Activated CD4-positive, alpha-beta memory T cell treated with anti-CD3 and anti-CD28 coated beads for 36 hours (primary cell): ENCODE measurements at regions not wholly inside any gene's neighbourhood (a gene's known extent, or its start where the extent isn't known, plus 50 kb on each side); places are given as distances from the start of the nearest gene placed in this dataset.

Experiments used
- CTCF ChIA-PET: fragments of 350-600 bp; sonication (Branson Sonifier 250); formaldehyde crosslinking; loops from one replicate; lab custom pipeline; 2021; ENCODE audit warnings: antibody characterized with exemption, inconsistent platforms; lab: Charles Lee
- POLR2A ChIA-PET: fragments of 350-600 bp; sonication (Branson Sonifier 250); formaldehyde crosslinking; loops from one replicate; lab custom pipeline; 2021; ENCODE audit warnings: antibody characterized with exemption; lab: Charles Lee
- DNase-seq: peaks from one replicate; pipeline ENCODE4 v3.0.0-alpha.2; 2020
- H3K27ac Mint-ChIP-seq: one replicate; pipeline ENCODE4 v1.8.0; 2021; ENCODE audit warnings: mixed read lengths
- H3K27me3 Mint-ChIP-seq: one replicate; pipeline ENCODE4 v1.8.0; 2021; ENCODE audit warnings: mixed read lengths
- H3K36me3 Mint-ChIP-seq: one replicate; pipeline ENCODE4 v1.8.0; 2021; ENCODE audit warnings: mixed read lengths
- H3K4me1 Mint-ChIP-seq: one replicate; pipeline ENCODE4 v1.8.0; 2021; ENCODE audit warnings: low read depth, mixed read lengths
- H3K4me3 Mint-ChIP-seq: one replicate; pipeline ENCODE4 v1.8.0; 2021; ENCODE audit warnings: mild to moderate bottlenecking, mixed read lengths
- H3K9me3 Mint-ChIP-seq: one replicate; pipeline ENCODE4 v1.8.0; 2021; ENCODE audit warnings: mixed read lengths
- intact Hi-C: fragments of 100-400 bp; cut with micrococcal nuclease; formaldehyde crosslinking; loops from one replicate; pipeline ENCODE4 v1.15.1; 2023

DNA sequence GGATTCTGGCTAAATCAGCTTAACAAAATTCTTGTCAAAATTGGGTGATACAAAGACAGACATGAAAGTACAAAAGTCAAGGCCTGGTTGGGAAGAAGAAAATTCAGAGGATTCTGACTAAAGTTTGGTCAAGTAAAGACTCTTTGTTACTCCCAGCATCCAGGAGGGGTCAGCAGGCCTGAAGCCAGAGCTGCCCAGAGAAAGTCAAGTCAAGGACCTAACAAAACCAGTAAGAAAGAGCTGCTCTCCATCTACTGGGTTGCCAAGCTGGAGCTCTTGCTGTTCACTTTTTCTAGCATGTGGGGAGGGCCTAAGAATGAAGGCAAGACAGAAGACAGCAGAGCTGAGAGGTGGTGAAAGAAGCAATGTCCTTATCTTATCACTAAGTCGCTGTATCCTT lies 143.3 kb downstream of the C1D start:
- Mint-ChIP-seq H3K4me1 (no peaks in the 10 kb centered on the region), H3K27ac (no peak overlapping the region), H3K9me3 (no peaks in the 10 kb centered on the region), H3K4me3 (no peak overlapping the region), H3K36me3 (no peaks in the 10 kb centered on the region), H3K27me3 (no peaks in the 10 kb centered on the region)
- intact Hi-C loops = no loop called here
- DNase-seq = no peak
- CTCF ChIA-PET = no interaction called here
- POLR2A ChIA-PET = no interaction called here

DNA sequence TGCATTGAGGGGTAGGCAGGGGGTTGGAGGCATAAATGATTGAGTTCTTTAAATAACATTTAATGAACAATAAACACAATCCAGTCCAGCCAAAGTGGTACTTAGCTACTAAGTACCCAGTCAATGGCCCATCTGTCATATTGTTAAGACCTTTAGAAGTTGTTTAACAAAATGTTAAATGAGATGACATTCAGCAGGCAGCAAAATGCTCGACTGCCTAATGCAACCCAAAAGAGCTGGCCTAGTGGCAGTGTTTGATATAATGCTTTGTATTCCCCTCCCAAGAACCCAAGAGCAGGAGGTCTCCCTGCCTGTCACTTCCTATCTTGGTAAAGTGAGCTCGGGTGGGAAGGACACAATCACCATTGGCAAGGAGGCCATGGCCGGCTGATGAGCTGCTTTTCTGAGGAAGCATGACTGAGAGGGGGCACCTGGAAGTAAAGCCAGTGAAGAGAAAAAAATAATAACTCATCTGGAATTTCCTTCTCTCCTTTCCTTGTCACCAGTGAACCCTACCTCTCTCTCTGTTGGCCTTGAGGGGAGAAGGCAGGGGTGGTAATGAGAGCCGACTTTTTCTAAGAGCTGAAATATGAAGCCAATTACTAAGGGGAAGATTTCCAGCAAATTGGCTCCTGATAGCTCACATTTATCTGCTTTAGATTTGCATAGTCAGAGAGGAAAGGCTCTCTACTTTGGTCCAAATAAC lies 140.6 kb downstream of the C1D start:
- H3K4me3 Mint-ChIP-seq = no peak overlapping the region
- H3K9me3 Mint-ChIP-seq = no peaks in the 10 kb centered on the region
- ChIA-PET POLR2A (no interaction called here), CTCF (interaction anchor here (1.1 kb wide), 1 partner anchor 11 kb away, joined by 3 read pairs; no protein-coding TSS in a partner anchor)
- no peak for DNase-seq
- H3K27ac Mint-ChIP-seq = no peak overlapping the region
- intact Hi-C loops = no loop called here
- no peaks in the 10 kb centered on the region for H3K36me3 Mint-ChIP-seq
- no peaks in the 10 kb centered on the region for H3K4me1 Mint-ChIP-seq
- peaks cover 4% of the 10 kb centered on the region for H3K27me3 Mint-ChIP-seq

DNA sequence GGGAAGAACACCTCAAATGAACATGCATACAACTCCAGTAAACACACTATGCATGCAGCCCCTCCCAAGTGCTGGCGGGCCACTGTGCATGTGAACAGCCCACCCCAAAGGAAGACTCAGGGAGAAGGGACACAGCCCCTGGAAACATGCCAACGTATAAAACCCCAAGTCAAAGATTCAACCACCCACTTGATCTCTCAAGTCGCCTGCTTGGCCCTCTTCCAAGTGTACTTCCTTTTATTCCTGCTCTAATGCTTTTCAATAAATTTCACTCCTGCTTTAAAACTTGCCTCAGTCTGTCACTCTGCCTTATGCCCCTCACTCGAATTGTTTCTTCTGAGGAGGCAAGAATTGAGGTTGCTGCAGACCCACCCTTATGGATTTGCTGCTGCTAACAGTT lies 139.1 kb downstream of the C1D start:
- Mint-ChIP-seq H3K27me3 (peaks cover 4% of the 10 kb centered on the region), H3K9me3 (no peaks in the 10 kb centered on the region), H3K4me3 (no peak overlapping the region), H3K4me1 (no peaks in the 10 kb centered on the region), H3K36me3 (no peaks in the 10 kb centered on the region), H3K27ac (no peak overlapping the region)
- DNase-seq = no peak
- intact Hi-C loops = no loop called here
- ChIA-PET CTCF (no interaction called here), POLR2A (no interaction called here)

DNA sequence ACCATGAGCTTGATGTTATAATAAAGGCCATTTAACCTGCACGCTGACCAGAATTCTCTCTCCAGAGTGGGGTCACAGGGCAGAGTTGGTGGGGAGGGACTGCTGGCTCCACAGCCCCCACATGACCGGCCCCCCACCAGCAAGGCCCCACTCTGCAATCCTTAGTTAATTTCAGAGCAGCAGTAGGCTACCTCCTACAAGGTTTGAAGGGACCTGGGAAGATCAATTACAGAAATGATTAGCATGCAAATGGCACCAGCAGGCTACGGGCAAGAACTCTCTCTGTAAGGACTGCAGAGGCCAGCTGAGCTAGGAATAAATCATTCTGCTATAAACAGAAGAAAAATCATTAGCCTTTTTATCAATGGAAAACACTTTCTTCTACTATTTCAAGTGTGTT lies 135.3 kb downstream of the C1D start:
- H3K4me3 Mint-ChIP-seq = no peak overlapping the region

DNA sequence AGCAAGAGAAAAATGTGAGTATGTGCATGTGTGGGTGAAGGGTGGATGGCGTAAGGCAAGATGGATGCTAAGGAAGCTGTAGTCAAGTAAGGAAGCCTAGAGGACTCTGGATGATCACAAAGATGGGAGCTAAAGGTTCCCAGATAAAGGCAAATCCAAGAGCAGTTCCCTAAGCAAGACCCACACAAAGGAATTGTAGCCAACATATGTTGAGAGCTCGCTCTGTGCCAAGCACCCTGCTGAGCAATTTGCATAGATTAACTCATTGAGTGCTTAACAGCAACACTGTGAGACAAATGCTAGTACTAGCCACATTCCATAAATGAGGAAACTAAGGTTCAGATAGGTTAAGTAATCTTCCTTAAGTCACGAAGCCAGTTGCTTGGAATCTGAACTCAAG lies 132.6 kb downstream of the C1D start:
- Mint-ChIP-seq H3K36me3 (no peaks in the 10 kb centered on the region), H3K4me3 (no peak overlapping the region), H3K27ac (no peak overlapping the region), H3K27me3 (peaks cover 2% of the 10 kb centered on the region), H3K4me1 (no peaks in the 10 kb centered on the region), H3K9me3 (no peaks in the 10 kb centered on the region)
- no peak for DNase-seq
- ChIA-PET CTCF (no interaction called here), POLR2A (no interaction called here)
- intact Hi-C loops = no loop called here

More for the DNA sequence above, 135.3 kb downstream of the C1D start:
- Mint-ChIP-seq H3K27me3 (peaks cover 4% of the 10 kb centered on the region), H3K36me3 (no peaks in the 10 kb centered on the region), H3K9me3 (no peaks in the 10 kb centered on the region), H3K4me1 (no peaks in the 10 kb centered on the region), H3K27ac (no peak overlapping the region)
- intact Hi-C loops = no loop called here
- CTCF ChIA-PET = no interaction called here
- no peak for DNase-seq
- POLR2A ChIA-PET = no interaction called here

DNA sequence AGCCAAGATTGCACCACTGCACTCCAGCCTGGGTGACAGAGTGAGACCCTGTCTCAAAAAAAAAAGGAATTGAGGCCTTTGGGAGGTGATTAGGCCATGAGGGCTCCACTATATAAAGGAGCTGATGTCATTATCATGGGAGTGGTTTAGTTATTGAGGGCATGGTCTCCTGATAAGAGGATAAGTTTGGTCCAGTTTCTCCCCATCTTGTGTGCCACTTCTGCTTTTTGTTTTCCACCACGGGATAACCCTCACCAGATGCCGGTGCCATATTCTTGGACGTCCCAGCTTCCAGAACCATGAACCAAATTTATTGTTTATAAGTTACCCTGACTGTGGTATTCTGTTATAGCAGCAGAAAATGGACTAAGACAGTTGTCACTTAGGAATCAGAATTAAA lies 125.8 kb downstream of the C1D start:
- H3K27ac Mint-ChIP-seq = no peak overlapping the region
- no peaks in the 10 kb centered on the region for H3K36me3 Mint-ChIP-seq
- no peak overlapping the region for H3K4me3 Mint-ChIP-seq
- ChIA-PET POLR2A (no interaction called here), CTCF (no interaction called here)
- no peaks in the 10 kb centered on the region for H3K9me3 Mint-ChIP-seq
- intact Hi-C loops = no loop called here
- DNase-seq = no peak
- H3K4me1 Mint-ChIP-seq = no peaks in the 10 kb centered on the region
- no peaks in the 10 kb centered on the region for H3K27me3 Mint-ChIP-seq

DNA sequence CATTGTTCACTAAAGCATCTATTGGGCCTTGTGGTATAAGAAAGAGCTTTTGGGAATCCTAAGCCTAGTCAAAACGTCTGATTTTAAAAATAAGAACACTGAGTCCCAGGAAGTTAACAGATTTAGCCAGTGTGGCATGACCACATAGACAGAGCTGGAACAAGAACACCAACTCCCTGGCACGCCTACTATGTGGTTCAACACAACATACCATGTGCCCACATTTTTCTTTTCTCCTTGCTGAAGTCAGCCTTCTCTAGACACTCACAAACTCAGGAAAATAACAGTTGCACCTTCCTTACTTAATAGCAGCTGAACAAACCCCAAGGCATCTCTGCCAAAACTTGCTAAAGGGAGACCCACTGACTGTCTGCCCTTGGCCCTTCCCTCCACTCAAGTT lies 124.8 kb downstream of the C1D start:
- peaks cover 4% of the 10 kb centered on the region for H3K9me3 Mint-ChIP-seq
- CTCF ChIA-PET = no interaction called here
- intact Hi-C loops = no loop called here
- no peaks in the 10 kb centered on the region for H3K4me1 Mint-ChIP-seq
- no peak for DNase-seq
- no peaks in the 10 kb centered on the region for H3K36me3 Mint-ChIP-seq
- POLR2A ChIA-PET = no interaction called here
- no peaks in the 10 kb centered on the region for H3K27me3 Mint-ChIP-seq
- no peak overlapping the region for H3K4me3 Mint-ChIP-seq
- H3K27ac Mint-ChIP-seq = no peak overlapping the region

DNA sequence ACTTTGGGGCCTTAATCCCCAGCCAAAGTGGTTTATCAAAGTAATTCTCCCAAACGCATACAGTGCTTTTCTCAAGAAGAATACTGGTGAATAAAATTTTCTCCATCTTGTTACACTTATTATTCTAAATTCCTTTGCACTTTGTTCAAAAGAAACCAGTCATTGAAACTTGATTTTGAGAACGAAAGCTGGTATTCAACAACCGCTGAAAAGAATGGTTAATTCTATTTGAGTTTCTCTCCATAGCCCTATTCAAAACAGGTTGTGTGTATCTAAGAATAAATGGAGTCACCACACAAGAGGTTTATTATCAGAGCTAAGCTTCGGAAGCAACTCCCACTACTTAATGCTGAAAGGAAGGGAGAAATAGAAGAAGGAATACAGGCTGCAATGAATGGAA lies 117.7 kb downstream of the C1D start:
- Mint-ChIP-seq H3K9me3 (peaks cover 4% of the 10 kb centered on the region), H3K36me3 (no peaks in the 10 kb centered on the region), H3K4me1 (no peaks in the 10 kb centered on the region), H3K27me3 (no peaks in the 10 kb centered on the region), H3K27ac (no peak overlapping the region), H3K4me3 (no peak overlapping the region)
- ChIA-PET CTCF (no interaction called here), POLR2A (no interaction called here)
- DNase-seq = no peak
- intact Hi-C loops = no loop called here

DNA sequence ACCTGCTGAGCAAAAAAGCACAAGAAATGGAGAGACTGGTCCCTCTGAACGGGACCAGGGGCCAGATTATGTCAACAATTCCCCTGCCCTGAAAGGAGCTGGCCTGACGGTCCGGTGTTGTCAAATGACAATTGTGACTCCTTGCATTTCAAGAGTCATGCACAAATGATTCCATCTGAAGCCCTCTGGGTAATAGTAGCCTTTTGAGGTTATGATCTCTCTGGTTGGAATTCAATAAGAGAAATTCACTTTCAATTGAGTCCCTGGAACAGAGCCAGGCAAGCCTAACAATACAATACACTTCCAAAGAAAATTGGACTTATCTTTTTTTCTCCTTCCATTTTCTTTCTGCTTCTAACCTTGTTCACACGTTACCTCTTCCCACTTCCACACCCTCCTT lies 116.9 kb downstream of the C1D start:
- ChIA-PET CTCF (no interaction called here), POLR2A (no interaction called here)
- no peak for DNase-seq

DNA sequence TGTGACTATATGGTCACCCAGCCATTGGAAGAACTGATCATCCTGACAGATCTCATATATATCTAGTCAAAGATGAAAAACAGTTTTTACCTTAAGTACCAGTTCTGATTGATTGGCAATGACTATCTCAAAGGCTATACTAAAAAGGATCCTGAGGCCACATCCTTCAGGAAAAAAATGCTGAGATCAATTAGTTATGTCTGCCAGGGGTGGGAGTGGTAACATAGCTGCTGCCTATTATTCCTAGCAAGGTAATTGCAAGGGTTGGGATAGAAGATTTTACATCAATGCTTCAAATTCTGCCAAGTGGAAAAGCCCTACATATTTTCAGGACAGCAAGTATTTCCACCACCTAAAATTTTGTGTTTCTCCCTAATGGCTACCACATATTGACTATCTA lies 114.7 kb downstream of the C1D start:
- H3K27me3 Mint-ChIP-seq = no peaks in the 10 kb centered on the region
- H3K4me3 Mint-ChIP-seq = no peak overlapping the region
- no peaks in the 10 kb centered on the region for H3K9me3 Mint-ChIP-seq
- DNase-seq = no peak
- no peaks in the 10 kb centered on the region for H3K36me3 Mint-ChIP-seq
- CTCF ChIA-PET = no interaction called here
- intact Hi-C loops = no loop called here
- H3K27ac Mint-ChIP-seq = no peak overlapping the region
- H3K4me1 Mint-ChIP-seq = peaks cover 8% of the 10 kb centered on the region
- POLR2A ChIA-PET = no interaction called here

More for the DNA sequence above, 116.9 kb downstream of the C1D start:
- no peak overlapping the region for H3K4me3 Mint-ChIP-seq
- H3K4me1 Mint-ChIP-seq = peaks cover 5% of the 10 kb centered on the region
- H3K27ac Mint-ChIP-seq = no peak overlapping the region
- H3K27me3 Mint-ChIP-seq = no peaks in the 10 kb centered on the region
- intact Hi-C loops = no loop called here
- no peaks in the 10 kb centered on the region for H3K36me3 Mint-ChIP-seq
- peaks cover 4% of the 10 kb centered on the region for H3K9me3 Mint-ChIP-seq

DNA sequence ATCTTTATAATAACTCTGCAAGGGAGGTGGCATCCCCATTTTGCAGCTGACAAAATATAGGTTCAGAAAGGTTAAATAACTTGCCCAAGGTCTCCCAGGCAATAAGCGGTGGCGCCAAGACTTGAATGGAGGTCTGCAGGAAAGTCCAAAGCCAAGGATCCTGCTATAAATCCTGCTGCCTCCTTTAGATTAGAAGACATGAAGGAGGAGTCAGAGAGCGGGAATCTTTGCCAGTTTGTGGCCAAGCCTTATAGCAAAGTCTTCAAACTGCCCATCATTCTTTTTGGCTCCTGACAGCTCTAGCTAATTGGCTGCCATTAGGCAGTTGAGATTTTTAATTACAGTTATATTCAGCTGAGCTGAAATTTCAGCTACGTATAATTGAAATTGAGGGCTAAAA lies 114.3 kb downstream of the C1D start:
- intact Hi-C loops = no loop called here
- H3K4me1 Mint-ChIP-seq = peaks cover 8% of the 10 kb centered on the region
- POLR2A ChIA-PET = no interaction called here
- H3K4me3 Mint-ChIP-seq = no peak overlapping the region
- no peaks in the 10 kb centered on the region for H3K27me3 Mint-ChIP-seq
- no peaks in the 10 kb centered on the region for H3K9me3 Mint-ChIP-seq
- H3K27ac Mint-ChIP-seq = no peak overlapping the region
- no peaks in the 10 kb centered on the region for H3K36me3 Mint-ChIP-seq
- CTCF ChIA-PET = no interaction called here
- no peak for DNase-seq

DNA sequence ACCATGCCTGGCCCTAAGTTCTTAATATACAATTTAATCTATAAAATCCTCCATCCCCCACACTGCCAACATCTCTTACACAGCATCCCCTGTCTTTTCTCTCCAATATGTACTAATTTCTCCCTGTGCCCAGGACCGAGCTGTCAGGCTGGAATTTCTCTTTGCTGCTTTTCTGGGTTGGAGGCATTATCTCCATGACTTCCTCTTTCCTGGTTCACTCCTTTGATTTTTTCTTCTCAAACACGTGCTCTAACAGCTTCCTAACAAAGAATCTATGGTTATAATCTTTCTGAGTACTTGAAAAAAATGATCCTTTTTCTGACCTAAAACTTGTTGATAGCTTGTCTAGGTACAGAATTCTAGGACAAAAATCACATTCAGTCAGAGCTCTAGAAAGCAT lies 112.8 kb downstream of the C1D start:
- no peak overlapping the region for H3K4me3 Mint-ChIP-seq
- H3K36me3 Mint-ChIP-seq = no peaks in the 10 kb centered on the region
- DNase-seq = no peak
- intact Hi-C loops = no loop called here
- H3K4me1 Mint-ChIP-seq = peaks cover 8% of the 10 kb centered on the region
- no peaks in the 10 kb centered on the region for H3K27me3 Mint-ChIP-seq
- H3K9me3 Mint-ChIP-seq = no peaks in the 10 kb centered on the region
- ChIA-PET POLR2A (no interaction called here), CTCF (no interaction called here)
- no peak overlapping the region for H3K27ac Mint-ChIP-seq

DNA sequence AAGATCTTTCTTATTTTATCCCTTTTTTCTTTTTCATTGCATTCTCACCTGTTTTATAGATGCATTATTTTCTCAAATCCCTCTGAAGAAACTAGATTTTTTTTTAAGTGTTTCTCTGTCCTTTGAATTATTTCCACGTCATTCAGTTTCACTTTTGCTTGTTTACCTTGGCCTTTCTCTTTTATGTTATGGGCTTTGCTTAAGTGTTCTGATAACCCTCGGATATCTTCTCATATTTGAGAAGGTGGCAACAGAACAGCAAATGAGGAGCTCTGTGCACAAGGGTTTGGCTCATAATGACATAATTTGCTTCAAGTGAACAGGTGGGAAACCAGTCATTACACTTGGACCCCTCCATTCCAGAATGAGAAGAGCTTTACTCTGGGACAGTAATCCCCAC lies 111.9 kb downstream of the C1D start:
- intact Hi-C loops = no loop called here
- H3K27ac Mint-ChIP-seq = no peak overlapping the region
- no peak overlapping the region for H3K4me3 Mint-ChIP-seq
- H3K27me3 Mint-ChIP-seq = peaks cover 2% of the 10 kb centered on the region
- H3K4me1 Mint-ChIP-seq = peaks cover 8% of the 10 kb centered on the region
- POLR2A ChIA-PET = no interaction called here
- no peaks in the 10 kb centered on the region for H3K9me3 Mint-ChIP-seq
- CTCF ChIA-PET = no interaction called here
- no peaks in the 10 kb centered on the region for H3K36me3 Mint-ChIP-seq
- DNase-seq = no peak
